Heart left ventricle (tissue), 16 donors: ENCODE measurements at regions not wholly inside any gene's neighbourhood (a gene's known extent, or its start where the extent isn't known, plus 50 kb on each side); places are given as distances from the start of the nearest gene placed in this dataset.

Experiments
- ATAC-seq, 4 donors: fragments of 200-7000 bp; cut with Tn5 transposase; one replicate each; pipeline ENCODE4 v1.9.1; 2020 to 2022; ENCODE audit warnings: moderate library complexity in 4 of 4, mild to moderate bottlenecking in 3 of 4, moderate number of reproducible peaks in 1 of 4
- DNase-seq, 5 donors: peaks; one replicate each; pipeline ENCODE4 v3.0.0-alpha.2; 2020
- H3K27ac ChIP-seq, 12 donors: fragments of 200-600 bp; sonication (generic) in 4 of 12; one replicate each; pipeline versions ENCODE4 v1.5.0 to v1.8.0; 2016 to 2022; ENCODE audit warnings: mild to moderate bottlenecking in 2 of 12
- H3K27me3 ChIP-seq, 9 donors: fragments of 200-600 bp; sonication (generic) in 2 of 9; one replicate each; pipeline versions ENCODE4 v1.5.1 to v1.8.0; 2016 to 2022; ENCODE audit warnings: mild to moderate bottlenecking in 3 of 9
- H3K36me3 ChIP-seq, 9 donors: fragments of 200-600 bp; sonication (generic) in 2 of 9; one replicate each; pipeline versions ENCODE4 v1.5.0 to v1.8.0; 2018 to 2022; ENCODE audit warnings: mild to moderate bottlenecking in 2 of 9
- H3K4me1 ChIP-seq, 12 donors: fragments of 200-600 bp; sonication (generic) in 4 of 12; one replicate each; pipeline versions ENCODE4 v1.5.0 to v1.8.0; 2016 to 2022; ENCODE audit warnings: mild to moderate bottlenecking in 3 of 12
- H3K4me3 ChIP-seq, 12 donors: fragments of 200-600 bp; sonication (generic) in 4 of 12; one replicate each; pipeline versions ENCODE4 v1.5.0 to v1.8.0; 2017 to 2022; ENCODE audit warnings: mild to moderate bottlenecking in 9 of 12, moderate library complexity in 4 of 12
- H3K9me3 ChIP-seq, 12 donors: fragments of 200-600 bp; sonication (generic) in 4 of 12; one replicate each; pipeline versions ENCODE4 v1.5.0 to v1.8.0; 2016 to 2022; ENCODE audit warnings: mild to moderate bottlenecking in 1 of 12
- CTCF ChIP-seq, 12 donors: fragments of 200-600 bp; sonication (generic) in 4 of 12; IDR thresholded peaks; one replicate each; pipeline versions ENCODE4 v1.5.0 to v1.8.0; 2018 to 2022; ENCODE audit warnings: antibody characterized with exemption in 12 of 12, mild to moderate bottlenecking in 5 of 12
- POLR2A ChIP-seq, 2 donors: fragments of 450-650 bp; IDR thresholded peaks; one replicate each; pipeline ENCODE4 v1.6.1; 2017; ENCODE audit warnings: antibody characterized with exemption in 2 of 2, mild to moderate bottlenecking in 2 of 2, moderate library complexity in 2 of 2
- WGBS, 4 donors: extraction: QIAGEN DNeasy Blood & Tissue Kit in 2 of 4; methylation state at CpG; one replicate each; pipeline versions ENCODE4 v1.1.5 to v1.1.7; 2013 to 2018; 5-methylcytosine and 5-hydroxymethylcytosine counted together
- intact Hi-C, 10 donors: fragments of 100-400 bp; cut with DNase I; formaldehyde crosslinking; loops; one replicate each; pipeline versions ENCODE4 v1.11.1 to v1.14.2; 2022
- donor health status: ischemic (EF 13 %, LVEDD 7.1; RV severe dilation, severe dysfunction).
- donor health status: healthy with polysubstance abuse.
- donor health status: DM: no; HTN: yes; CAD: no.
- donor health status: DM: no; HTN: no; CAD: no.
- donor health status: ischemic (EF 25% LVEDD 6.9; RV normal size, moderate dysfunction).
- donor health status: ischemic (EF 25% LVEDD 5.7; RV mildly dilated, moderate dysfunction).
- donor health status: healthy.
- donor health status: DM: yes; HTN: yes; CAD: no.
- donor health status: ischemic (EF 35%, LVEDD 5.7; RV mildly dilated, moderate dysfunction).
- donor health status: nonischemic (EF 11% LVEDD 7.7; RV severe dilation, severe dysfunction).
- donor health status: DM: yes; HTN: yes; CAD: no.
- donor health status: PGD.
- donor health status: ischemic (EF 29% LVEDD 5.4; RV normal size, mild dysfunction).
- donor health status: nonischemic (EF 23%, LVEDD 6.1; RV moderate dilation, normal function).

- TF ChIP-seq CTCF (IDR thresholded peaks at IDR 0.05) (no peak), POLR2A (IDR thresholded peaks at IDR 0.05) (no peak)
- no peak overlapping the region for H3K4me3 ChIP-seq
- H3K9me3 ChIP-seq, result peaks cover 0 to under 1% (median 0%) of the 10 kb centered on the region in 12 donors
- ATAC-seq (no peak), DNase-seq (no peak)
- no peak overlapping the region for H3K27ac ChIP-seq
- H3K27me3 ChIP-seq, result no peaks in the 10 kb centered on the region
- intact Hi-C loops, result no loop called here
- no peaks in the 10 kb centered on the region for H3K4me1 ChIP-seq
- WGBS, 4 donors, result 88 to 93% (median 89%) methylated on average over 5 of the region's 5 CpGs
- no peaks in the 10 kb centered on the region for H3K36me3 ChIP-seq
These were observed 475.7 kb upstream of the CYLC2 start for GRCh38 chr9:102519423-102519822.

- DNase-seq, result no peak
- Histone ChIP-seq H3K27ac (no peak overlapping the region), H3K36me3 (no peaks in the 10 kb centered on the region), H3K9me3 (no peaks in the 10 kb centered on the region), H3K4me3 (no peak overlapping the region), H3K4me1 (no peaks in the 10 kb centered on the region), H3K27me3 (no peaks in the 10 kb centered on the region)
- no peak for ATAC-seq
- intact Hi-C loops, result no loop called here
- WGBS, 4 donors, result 59 to 64% (median 62%) methylated on average over 5 of the region's 5 CpGs
- TF ChIP-seq POLR2A (IDR thresholded peaks at IDR 0.05), result no peak
- no peak for TF ChIP-seq CTCF (IDR thresholded peaks at IDR 0.05)
These were observed 476.8 kb upstream of the CYLC2 start for GRCh38 chr9:102518324-102518723.

- Histone ChIP-seq H3K4me3 (no peak overlapping the region), H3K27me3 (no peaks in the 10 kb centered on the region), H3K27ac (no peak overlapping the region), H3K36me3 (no peaks in the 10 kb centered on the region), H3K4me1 (no peaks in the 10 kb centered on the region), H3K9me3 (no peaks in the 10 kb centered on the region)
- intact Hi-C loops, result no loop called here
- DNase-seq (no peak), ATAC-seq (no peak)
- 72 to 75% (median 73%) methylated on average over 9 of the region's 9 CpGs for WGBS, 4 donors
- TF ChIP-seq CTCF (IDR thresholded peaks at IDR 0.05), result no peak
- TF ChIP-seq POLR2A (IDR thresholded peaks at IDR 0.05), result no peak
These were observed 480.6 kb upstream of the CYLC2 start for GRCh38 chr9:102514541-102514940.

DNA sequence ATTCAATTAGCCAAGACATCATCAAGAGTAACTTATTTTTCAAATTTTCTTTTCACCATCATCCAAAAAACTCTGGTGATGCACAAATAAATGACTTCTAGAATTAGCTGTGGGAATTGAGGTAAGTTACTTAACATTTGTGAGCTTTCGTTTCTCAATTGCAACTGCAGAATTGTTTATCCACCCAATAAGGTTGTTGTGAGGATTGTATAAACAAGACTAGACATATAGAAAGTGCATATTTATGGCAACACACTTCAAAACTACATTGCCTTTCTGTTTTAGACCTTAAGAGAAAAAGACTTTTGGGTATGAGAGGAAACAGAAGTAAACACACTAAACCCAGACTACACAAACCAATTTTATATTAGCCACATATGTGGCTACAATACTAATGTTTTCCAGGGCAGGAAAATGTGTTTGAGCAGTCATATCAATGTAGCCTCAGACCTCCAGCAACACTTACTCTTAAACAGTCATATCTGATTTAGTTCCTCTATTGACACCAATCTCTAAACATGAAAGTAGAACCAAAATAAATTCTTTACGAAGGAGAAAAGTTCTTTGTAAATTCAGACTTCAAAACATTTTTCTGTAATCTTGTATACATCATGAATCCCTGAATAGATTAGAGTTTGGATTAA, 488.0 kb upstream of the CYLC2 start:
- no peaks in the 10 kb centered on the region for H3K36me3 ChIP-seq
- ATAC-seq, result no peak
- H3K27me3 ChIP-seq, result no peaks in the 10 kb centered on the region
- 68 to 74% (median 70%) methylated on average over 2 of the region's 2 CpGs for WGBS, 4 donors
- no peak for DNase-seq
- H3K27ac ChIP-seq, result no peak overlapping the region
- TF ChIP-seq CTCF (IDR thresholded peaks at IDR 0.05), result no peak
- H3K9me3 ChIP-seq, result no peaks in the 10 kb centered on the region
- intact Hi-C loops, result no loop called here
- no peak overlapping the region for H3K4me3 ChIP-seq
- no peaks in the 10 kb centered on the region for H3K4me1 ChIP-seq
